Mucosa of rectum (tissue), 2 donors: ENCODE measurements at regions not wholly inside any gene's neighbourhood (a gene's known extent, or its start where the extent isn't known, plus 50 kb on each side); places are given as distances from the start of the nearest gene placed in this dataset.

ENCODE experiments used
- H3K27ac ChIP-seq, 2 donors: one replicate each; pipeline ENCODE4 v1.7.0; 2013; ENCODE audit warnings: inconsistent platforms in 2 of 2, low read depth in 2 of 2, low read length in 2 of 2
- H3K27me3 ChIP-seq, 2 donors: one replicate each; pipeline ENCODE4 v1.7.0; 2013; ENCODE audit warnings: low read length in 2 of 2; ENCODE audit not compliant: control insufficient read depth in 2 of 2, insufficient read depth in 2 of 2
- H3K36me3 ChIP-seq, 2 donors: one replicate each; pipeline ENCODE4 v1.7.0; 2013; ENCODE audit warnings: low read length in 2 of 2; ENCODE audit not compliant: control insufficient read depth in 2 of 2, insufficient read depth in 2 of 2
- H3K4me1 ChIP-seq, 2 donors: one replicate each; pipeline ENCODE4 v1.7.0; 2013; ENCODE audit warnings: low read length in 2 of 2, mild to moderate bottlenecking in 1 of 2; ENCODE audit not compliant: control insufficient read depth in 2 of 2, insufficient read depth in 2 of 2
- H3K4me3 ChIP-seq, 2 donors: one replicate each; pipeline ENCODE4 v1.7.0; 2013; ENCODE audit warnings: low read length in 2 of 2
- H3K9ac ChIP-seq, 2 donors: one replicate each; pipeline ENCODE4 v1.7.0; 2013; ENCODE audit warnings: low read length in 2 of 2, low read depth in 1 of 2, mild to moderate bottlenecking in 1 of 2
- H3K9me3 ChIP-seq, 2 donors: one replicate each; pipeline ENCODE4 v1.7.0; 2013; ENCODE audit warnings: low read length in 2 of 2; ENCODE audit not compliant: control insufficient read depth in 2 of 2
- donor health status: healthy.
- donor health status: Normal muscosa, but diverticular disease.

GRCh38 chr12:19596434-19597166 is 157.3 kb downstream of the AEBP2 start:
- H3K36me3 ChIP-seq, result no peaks in the 10 kb centered on the region
- H3K27me3 ChIP-seq, result no peaks in the 10 kb centered on the region
- no peak overlapping the region for H3K4me3 ChIP-seq
- no peaks in the 10 kb centered on the region for H3K9me3 ChIP-seq
- H3K9ac ChIP-seq, result no peak overlapping the region
- no peak overlapping the region for H3K27ac ChIP-seq
- H3K4me1 ChIP-seq, result no peaks in the 10 kb centered on the region

- Histone ChIP-seq H3K36me3 (no peaks in the 10 kb centered on the region), H3K9me3 (no peaks in the 10 kb centered on the region), H3K4me1 (no peaks in the 10 kb centered on the region), H3K4me3 (no peak overlapping the region), H3K9ac (no peak overlapping the region), H3K27me3 (no peaks in the 10 kb centered on the region), H3K27ac (no peak overlapping the region)
Measured at GRCh38 chr12:19597167-19598026, 158.1 kb downstream of the AEBP2 start.

- H3K27ac ChIP-seq, result no peak overlapping the region
- H3K27me3 ChIP-seq, result no peaks in the 10 kb centered on the region
- no peaks in the 10 kb centered on the region for H3K36me3 ChIP-seq
- no peaks in the 10 kb centered on the region for H3K9me3 ChIP-seq
- no peak overlapping the region for H3K4me3 ChIP-seq
- no peaks in the 10 kb centered on the region for H3K4me1 ChIP-seq
- no peak overlapping the region for H3K9ac ChIP-seq
Measured at GRCh38 chr12:19605720-19606119, 166.4 kb downstream of the AEBP2 start.

- no peak overlapping the region for H3K9ac ChIP-seq
- peaks cover 0 to 3% of the 10 kb centered on the region in 2 donors for H3K9me3 ChIP-seq
- H3K27ac ChIP-seq, result no peak overlapping the region
- H3K36me3 ChIP-seq, result no peaks in the 10 kb centered on the region
- H3K4me3 ChIP-seq, result no peak overlapping the region
- peaks cover 0 to 6% of the 10 kb centered on the region in 2 donors for H3K27me3 ChIP-seq
- no peaks in the 10 kb centered on the region for H3K4me1 ChIP-seq
Measured at GRCh38 chr12:19608039-19608438, 168.7 kb downstream of the AEBP2 start.

GRCh38 chr12:19613051-19613535 is 173.8 kb downstream of the AEBP2 start:
- Histone ChIP-seq H3K27me3 (peaks cover 0 to 6% of the 10 kb centered on the region in 2 donors), H3K4me3 (no peak overlapping the region), H3K9me3 (peaks cover 0 to 3% of the 10 kb centered on the region in 2 donors), H3K4me1 (no peaks in the 10 kb centered on the region), H3K9ac (no peak overlapping the region), H3K36me3 (no peaks in the 10 kb centered on the region), H3K27ac (no peak overlapping the region)

GRCh38 chr12:19614601-19615383 is 175.5 kb downstream of the AEBP2 start:
- Histone ChIP-seq H3K4me3 (no peak overlapping the region), H3K9ac (no peak overlapping the region), H3K4me1 (no peaks in the 10 kb centered on the region), H3K36me3 (no peaks in the 10 kb centered on the region), H3K27me3 (peaks cover 0 to 6% of the 10 kb centered on the region in 2 donors), H3K27ac (no peak overlapping the region), H3K9me3 (peaks cover 0 to 3% of the 10 kb centered on the region in 2 donors)

GRCh38 chr12:19615384-19615725 is 176.1 kb downstream of the AEBP2 start:
- H3K4me1 ChIP-seq, result peaks cover 1 to 2% of the 10 kb centered on the region in 2 donors
- H3K9me3 ChIP-seq, result peaks cover 0 to 3% of the 10 kb centered on the region in 2 donors
- H3K27ac ChIP-seq, result no peak overlapping the region
- no peak overlapping the region for H3K4me3 ChIP-seq
- H3K27me3 ChIP-seq, result peaks cover 0 to 6% of the 10 kb centered on the region in 2 donors
- no peaks in the 10 kb centered on the region for H3K36me3 ChIP-seq
- no peak overlapping the region for H3K9ac ChIP-seq

GRCh38 chr12:19616781-19617180 is 177.5 kb downstream of the AEBP2 start:
- no peaks in the 10 kb centered on the region for H3K36me3 ChIP-seq
- peaks cover 2 to 3% of the 10 kb centered on the region in 2 donors for H3K4me1 ChIP-seq
- peaks cover 0 to 6% of the 10 kb centered on the region in 2 donors for H3K27me3 ChIP-seq
- no peak overlapping the region for H3K27ac ChIP-seq
- no peak overlapping the region for H3K4me3 ChIP-seq
- no peaks in the 10 kb centered on the region for H3K9me3 ChIP-seq
- H3K9ac ChIP-seq, result no peak overlapping the region

GRCh38 chr12:19620222-19620621 is 180.9 kb downstream of the AEBP2 start:
- H3K9ac ChIP-seq, result no peak overlapping the region
- no peaks in the 10 kb centered on the region for H3K36me3 ChIP-seq
- no peaks in the 10 kb centered on the region for H3K9me3 ChIP-seq
- H3K4me1 ChIP-seq, result peaks cover 2 to 3% of the 10 kb centered on the region in 2 donors
- H3K27ac ChIP-seq, result peak overlapping the region; percentile 28 to 32
- H3K4me3 ChIP-seq, result peak overlapping the region; percentile 14 to 57
- no peaks in the 10 kb centered on the region for H3K27me3 ChIP-seq
